H1 (cell line): ENCODE measurements at regions not wholly inside any gene's neighbourhood (a gene's known extent, or its start where the extent isn't known, plus 50 kb on each side); places are given as distances from the start of the nearest gene placed in this dataset.

Experiments
- GTF2F1 ChIP-seq: IDR thresholded peaks from 2 replicates; pipeline ENCODE4 v1.6.1; 2012; ENCODE audit warnings: low read depth, low read length, improper control_type of control experiment, borderline replicate concordance
- POLR2A ChIP-seq, 2 experiments: IDR thresholded peaks; 1 replicate in 1 of 2; 2 replicates in 1 of 2; pipeline ENCODE4 v1.6.1; 2011; ENCODE audit warnings: low read depth in 2 of 2, low read length in 2 of 2, mild to moderate bottlenecking in 2 of 2; ENCODE audit errors: control extremely low read depth in 1 of 2
- POLR2AphosphoS5 ChIP-seq: IDR thresholded peaks from 2 replicates; pipeline ENCODE4 v1.6.1; 2011; ENCODE audit warnings: low read depth, low read length

DNA sequence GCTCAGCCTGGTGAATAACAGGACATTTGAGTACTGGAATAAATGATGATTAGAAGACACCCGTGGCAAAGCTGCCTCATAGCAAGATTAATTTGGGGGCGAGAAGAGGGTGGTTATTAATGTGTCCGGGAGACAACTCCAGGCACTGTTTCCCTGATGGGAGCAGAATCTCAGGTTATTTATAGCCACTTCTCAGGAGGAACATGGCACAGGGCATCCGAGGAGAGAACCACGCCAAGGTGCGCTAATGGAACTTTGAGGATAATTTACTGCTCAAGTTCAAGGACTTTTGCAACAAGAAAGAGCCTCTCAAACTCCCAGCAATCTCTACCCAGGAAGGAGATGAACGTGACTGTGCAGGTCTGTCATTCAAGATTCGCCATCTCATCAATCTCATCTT, 362.5 kb upstream of the ERCC4 start:
- TF ChIP-seq POLR2AphosphoS5: no peak
- no peak for TF ChIP-seq GTF2F1
- no peak for TF ChIP-seq POLR2A (IDR thresholded peaks at IDR 0.05; ENCODE audit: control extremely low read depth in 1 of 2, low read depth in 2 of 2, low read length in 2 of 2)
